ENCODE measurements at regions not wholly inside any gene's neighbourhood (a gene's known extent, or its start where the extent isn't known, plus 50 kb on each side); places are given as distances from the start of the nearest gene placed in this dataset.

GRCh38 chr1:95427525-95427924 lies 193.5 kb downstream of the RWDD3 start:
- no peak for DNase-seq (ENCODE audit: low read depth in 3 of 3)

GRCh38 chr1:95431235-95431634 lies 197.2 kb downstream of the RWDD3 start:
- no peak for DNase-seq (ENCODE audit: low read depth in 3 of 3)

- no peak for DNase-seq (ENCODE audit: low read depth in 3 of 3)
These were observed 201.6 kb downstream of the RWDD3 start for GRCh38 chr1:95435611-95436010.

GRCh38 chr1:95437011-95437410 lies 203.0 kb downstream of the RWDD3 start:
- DNase-seq (ENCODE audit: low read depth in 3 of 3): no peak

GRCh38 chr1:95437781-95438180 lies 203.8 kb downstream of the RWDD3 start:
- no peak for DNase-seq (ENCODE audit: low read depth in 3 of 3)

- no peak for DNase-seq (ENCODE audit: low read depth in 3 of 3)
These were observed 204.4 kb downstream of the RWDD3 start for GRCh38 chr1:95438218-95438948.

- DNase-seq (ENCODE audit: low read depth in 3 of 3): no peak
These were observed 206.5 kb downstream of the RWDD3 start for GRCh38 chr1:95440511-95440910.

GRCh38 chr1:95449516-95449915 lies 215.5 kb downstream of the RWDD3 start:
- DNase-seq (ENCODE audit: low read depth in 3 of 3): no peak

- no peak for DNase-seq (ENCODE audit: low read depth in 3 of 3)
These were observed 217.0 kb downstream of the RWDD3 start for GRCh38 chr1:95451054-95451453.

GRCh38 chr1:95451904-95452303 lies 217.9 kb downstream of the RWDD3 start:
- DNase-seq (ENCODE audit: low read depth in 3 of 3): no peak

GRCh38 chr1:95453053-95453452 lies 219.0 kb downstream of the RWDD3 start:
- no peak for DNase-seq (ENCODE audit: low read depth in 3 of 3)

GRCh38 chr1:95467036-95467435 lies 233.0 kb downstream of the RWDD3 start:
- no peak for DNase-seq (ENCODE audit: low read depth in 3 of 3)

GRCh38 chr1:95475686-95476457 lies 241.9 kb downstream of the RWDD3 start:
- no peak for DNase-seq (ENCODE audit: low read depth in 3 of 3)

- no peak for DNase-seq (ENCODE audit: low read depth in 3 of 3)
These were observed 262.3 kb downstream of the RWDD3 start for GRCh38 chr1:95496307-95496706.

GRCh38 chr1:95496773-95497172 lies 262.8 kb downstream of the RWDD3 start:
- no peak for DNase-seq (ENCODE audit: low read depth in 3 of 3)

- DNase-seq (ENCODE audit: low read depth in 3 of 3): no peak
These were observed 263.6 kb downstream of the RWDD3 start for GRCh38 chr1:95497566-95497965.

GRCh38 chr1:95503278-95504030 lies 269.4 kb downstream of the RWDD3 start:
- no peak for DNase-seq (ENCODE audit: low read depth in 3 of 3)

- no peak for DNase-seq (ENCODE audit: low read depth in 3 of 3)
These were observed 270.3 kb downstream of the RWDD3 start for GRCh38 chr1:95504321-95504720.

GRCh38 chr1:95506736-95507414 lies 272.9 kb downstream of the RWDD3 start:
- DNase-seq (ENCODE audit: low read depth in 3 of 3): no peak

GRCh38 chr1:95509989-95510388 lies 276.0 kb downstream of the RWDD3 start:
- no peak for DNase-seq (ENCODE audit: low read depth in 3 of 3)

- no peak for DNase-seq (ENCODE audit: low read depth in 3 of 3)
These were observed 278.9 kb downstream of the RWDD3 start for GRCh38 chr1:95512925-95513324.

- DNase-seq (ENCODE audit: low read depth in 3 of 3): no peak
These were observed 283.5 kb downstream of the RWDD3 start for GRCh38 chr1:95517506-95517905.

Data from stimulated activated CD4-positive, alpha-beta T cell treated with anti-CD3 and anti-CD28 coated beads, TNF-alpha, amount 100 ng/mL, for 24 hours (primary cell).